BLaER1 treated with 17β-estradiol and CSF1 and Interleukin-3, amounts not matched to agents 10 nM and 100 nM (cell line): ENCODE measurements at regions not wholly inside any gene's neighbourhood (a gene's known extent, or its start where the extent isn't known, plus 50 kb on each side); places are given as distances from the start of the nearest gene placed in this dataset.

Experiments used
- H3K27ac ChIP-seq, 11 experiments: shearing (Covaris generic); formaldehyde crosslinking; 2 replicates each; pipeline ENCODE4 v1.8.1; 2022
- H3K27me3 ChIP-seq, 11 experiments: shearing (Covaris generic); formaldehyde crosslinking; 2 replicates each; pipeline ENCODE4 v1.8.1; 2022
- H3K36me3 ChIP-seq, 11 experiments: shearing (Covaris generic); formaldehyde crosslinking; 2 replicates each; pipeline ENCODE4 v1.8.1; 2022
- H3K4me1 ChIP-seq, 10 experiments: shearing (Covaris generic); formaldehyde crosslinking; 2 replicates each; pipeline ENCODE4 v1.8.1; 2022
- H3K4me2 ChIP-seq, 11 experiments: shearing (Covaris generic); formaldehyde crosslinking; 2 replicates each; pipeline ENCODE4 v1.8.1; 2022
- H3K4me3 ChIP-seq, 10 experiments: shearing (Covaris generic); formaldehyde crosslinking; 2 replicates each; pipeline ENCODE4 v1.8.1; 2022
- H3K9ac ChIP-seq, 11 experiments: shearing (Covaris generic); formaldehyde crosslinking; 2 replicates each; pipeline ENCODE4 v1.8.1; 2022
- H3K9me3 ChIP-seq, 11 experiments: shearing (Covaris generic); formaldehyde crosslinking; replicated peaks in 1 of 11; 2 replicates each; pipeline ENCODE4 v1.8.1; 2022
- H4K20me1 ChIP-seq, 11 experiments: shearing (Covaris generic); formaldehyde crosslinking; 2 replicates each; pipeline ENCODE4 v1.8.1; 2022
- Cebpa-rat ChIP-seq, 11 experiments: shearing (Covaris generic); IDR thresholded peaks; 2 replicates each; pipeline ENCODE4 v1.8.1; 2022

DNA sequence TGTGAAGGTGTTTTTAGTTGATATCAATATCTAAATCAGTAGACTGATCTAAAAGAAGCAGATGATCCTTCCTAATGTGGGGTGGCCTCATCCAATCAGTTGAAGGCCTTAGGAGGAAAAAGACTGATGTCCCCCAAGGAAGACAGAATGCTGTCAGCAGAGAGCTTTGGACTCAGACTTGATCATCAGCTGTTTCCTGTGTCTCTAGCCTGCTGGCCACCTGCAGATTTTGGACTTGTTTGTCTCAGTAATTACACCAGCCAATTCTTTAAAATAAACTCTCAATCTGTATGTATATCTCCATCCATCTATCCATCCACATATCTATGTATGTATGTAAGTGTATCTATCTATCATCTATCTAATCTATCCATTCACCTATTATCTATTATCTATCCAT is 301.3 kb downstream of the LPIN1 start:
- TF ChIP-seq Cebpa-rat (IDR thresholded peaks at IDR 0.05): no peak

DNA sequence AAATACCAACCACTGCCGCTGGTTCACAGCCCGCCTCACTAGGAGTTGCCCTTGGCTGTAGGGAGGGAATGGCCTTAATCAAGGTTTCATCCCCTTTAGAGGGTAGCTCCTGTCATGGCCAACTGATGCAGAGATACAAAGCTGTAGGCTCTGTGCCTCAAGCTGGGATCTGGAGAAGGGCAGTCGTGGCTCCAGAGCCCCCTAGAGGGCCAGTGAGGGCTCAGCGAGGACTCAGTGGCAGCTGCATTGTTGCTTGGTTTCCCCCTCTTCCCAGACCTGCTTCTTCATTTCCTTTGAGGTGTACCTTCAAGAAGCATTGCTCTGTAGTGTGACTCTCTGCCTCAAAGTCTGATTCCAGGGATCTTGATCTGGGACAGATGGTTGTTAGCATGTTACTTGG is 302.1 kb downstream of the LPIN1 start:
- no peaks in the 10 kb centered on the region for H4K20me1 ChIP-seq
- H3K36me3 ChIP-seq: no peaks in the 10 kb centered on the region
- no peak overlapping the region for H3K4me3 ChIP-seq
- TF ChIP-seq Cebpa-rat (IDR thresholded peaks at IDR 0.05): no peak
- H3K9ac ChIP-seq: no peak overlapping the region
- H3K4me2 ChIP-seq: peak overlapping the region in 9 of 11 experiments; percentile 14 to 90 (median 85); a peak in 19 of 22 replicates
- H3K27ac ChIP-seq: peak overlapping the region in 1 of 11 experiments; percentile 20; a peak in 3 of 22 replicates
- peaks cover 4 to 14% (median 9%) of the 10 kb centered on the region in 11 experiments for H3K9me3 ChIP-seq
- peaks cover 64 to 91% (median 78%) of the 10 kb centered on the region in 10 experiments for H3K4me1 ChIP-seq
- peaks cover 0 to 12% (median 0%) of the 10 kb centered on the region in 11 experiments; a peak in 3 of 22 replicates for H3K27me3 ChIP-seq

More for the DNA sequence above, 301.3 kb downstream of the LPIN1 start:
- no peak overlapping the region for H3K4me3 ChIP-seq
- no peaks in the 10 kb centered on the region for H4K20me1 ChIP-seq
- H3K27ac ChIP-seq: peak overlapping the region in 1 of 11 experiments; percentile 37; a peak in 2 of 22 replicates
- no peaks in the 10 kb centered on the region for H3K36me3 ChIP-seq
- no peak overlapping the region for H3K9ac ChIP-seq
- peaks cover 67 to 96% (median 86%) of the 10 kb centered on the region in 10 experiments for H3K4me1 ChIP-seq
- peaks cover 0 to 12% (median 1%) of the 10 kb centered on the region in 11 experiments; a peak in 11 of 22 replicates for H3K9me3 ChIP-seq
- peak overlapping the region in 9 of 11 experiments; percentile 81 to 90 (median 86); a peak in 18 of 22 replicates for H3K4me2 ChIP-seq
- H3K27me3 ChIP-seq: peaks cover 0 to 12% (median 0%) of the 10 kb centered on the region in 11 experiments; a peak in 3 of 22 replicates

DNA sequence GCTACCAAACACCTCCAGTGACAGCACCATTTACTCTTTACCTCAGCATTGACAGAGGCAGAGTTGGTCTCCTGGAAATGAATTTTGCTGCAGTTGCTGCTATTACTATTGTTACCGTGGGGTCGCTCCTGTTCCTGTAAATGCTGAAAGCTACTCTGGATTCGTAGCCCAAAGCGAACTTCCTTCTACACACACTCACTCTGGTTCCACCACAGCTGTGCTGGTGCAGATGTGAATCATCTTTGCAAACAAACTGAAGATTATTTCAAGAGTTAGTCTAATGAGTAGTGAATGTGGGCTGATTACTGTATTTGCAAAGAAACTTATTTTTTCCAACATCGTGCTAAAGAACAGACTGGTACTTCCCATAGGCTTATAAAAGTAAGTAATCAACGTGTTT is 304.0 kb downstream of the LPIN1 start:
- Histone ChIP-seq H4K20me1 (no peaks in the 10 kb centered on the region), H3K4me1 (peaks cover 47 to 77% (median 64%) of the 10 kb centered on the region in 10 experiments), H3K4me3 (no peak overlapping the region), H3K4me2 (peak overlapping the region; percentile 14 to 90 (median 47)), H3K9ac (no peak overlapping the region), H3K27ac (peak overlapping the region in 2 of 11 experiments; percentile 9 to 10; a peak in 1 of 22 replicates), H3K9me3 (peaks cover 13 to 27% (median 22%) of the 10 kb centered on the region in 11 experiments), H3K27me3 (peaks cover 0 to 13% (median 0%) of the 10 kb centered on the region in 11 experiments; a peak in 3 of 22 replicates), H3K36me3 (no peaks in the 10 kb centered on the region)
- TF ChIP-seq Cebpa-rat (IDR thresholded peaks at IDR 0.05): no peak

DNA sequence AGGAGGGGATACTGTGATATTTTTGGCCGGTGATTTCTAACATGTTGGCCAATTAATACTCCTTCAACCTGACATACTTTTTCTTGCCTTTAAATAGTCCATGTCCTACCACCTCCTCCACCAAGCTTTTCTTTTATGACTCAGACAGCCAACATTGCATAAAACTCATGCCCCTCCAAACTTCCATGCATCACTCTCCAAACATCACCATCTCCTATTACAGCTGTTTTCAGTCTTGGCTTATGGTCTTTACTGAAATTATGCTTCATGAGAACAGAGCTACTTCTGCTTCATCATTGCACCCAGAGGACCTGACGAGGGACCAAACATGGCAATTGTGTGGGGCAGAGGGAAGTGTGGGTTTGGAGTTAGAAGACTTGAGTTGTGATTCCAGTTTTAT is 305.4 kb downstream of the LPIN1 start:
- no peaks in the 10 kb centered on the region for H3K36me3 ChIP-seq
- no peaks in the 10 kb centered on the region for H4K20me1 ChIP-seq
- peaks cover 47 to 77% (median 64%) of the 10 kb centered on the region in 10 experiments for H3K4me1 ChIP-seq
- no peak overlapping the region for H3K9ac ChIP-seq
- peak overlapping the region in 5 of 11 experiments; percentile 15 to 52 (median 38); a peak in 5 of 22 replicates for H3K4me2 ChIP-seq
- no peak for TF ChIP-seq Cebpa-rat (IDR thresholded peaks at IDR 0.05)
- H3K4me3 ChIP-seq: no peak overlapping the region
- no peak overlapping the region for H3K27ac ChIP-seq
- H3K9me3 ChIP-seq: peaks cover 13 to 27% (median 22%) of the 10 kb centered on the region in 11 experiments
- peaks cover 0 to 16% (median 0%) of the 10 kb centered on the region in 11 experiments; a peak in 3 of 22 replicates for H3K27me3 ChIP-seq

DNA sequence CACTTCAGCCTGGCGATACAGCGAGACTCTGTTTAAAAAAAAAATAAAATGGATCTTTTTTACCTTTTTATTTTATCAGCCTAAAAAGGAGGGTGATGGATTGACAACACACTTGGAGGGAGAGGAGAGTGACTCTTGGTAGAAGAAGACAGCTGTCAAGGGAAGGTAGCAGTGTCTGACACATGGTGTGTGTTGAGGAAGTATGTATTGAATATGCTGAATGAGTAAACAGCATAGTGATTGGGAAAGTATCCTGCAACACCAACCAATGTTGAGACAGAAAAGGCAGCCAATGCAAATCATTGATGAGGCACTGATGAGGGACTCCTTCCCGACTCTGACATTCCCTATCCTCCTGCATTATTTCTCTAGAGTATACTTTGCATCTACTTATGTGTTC is 306.4 kb downstream of the LPIN1 start:
- H3K9me3 ChIP-seq: peaks cover 13 to 27% (median 22%) of the 10 kb centered on the region in 11 experiments
- no peak overlapping the region for H3K27ac ChIP-seq
- peaks cover 0 to 11% (median 0%) of the 10 kb centered on the region in 11 experiments; a peak in 1 of 22 replicates for H3K27me3 ChIP-seq
- TF ChIP-seq Cebpa-rat (IDR thresholded peaks at IDR 0.05): no peak
- no peaks in the 10 kb centered on the region for H3K36me3 ChIP-seq
- no peak overlapping the region for H3K4me3 ChIP-seq
- peaks cover 52 to 77% (median 63%) of the 10 kb centered on the region in 10 experiments for H3K4me1 ChIP-seq
- H3K4me2 ChIP-seq: peak overlapping the region in 4 of 11 experiments; percentile 0 to 18 (median 6); a peak in 3 of 22 replicates
- no peak overlapping the region for H3K9ac ChIP-seq
- H4K20me1 ChIP-seq: no peaks in the 10 kb centered on the region

DNA sequence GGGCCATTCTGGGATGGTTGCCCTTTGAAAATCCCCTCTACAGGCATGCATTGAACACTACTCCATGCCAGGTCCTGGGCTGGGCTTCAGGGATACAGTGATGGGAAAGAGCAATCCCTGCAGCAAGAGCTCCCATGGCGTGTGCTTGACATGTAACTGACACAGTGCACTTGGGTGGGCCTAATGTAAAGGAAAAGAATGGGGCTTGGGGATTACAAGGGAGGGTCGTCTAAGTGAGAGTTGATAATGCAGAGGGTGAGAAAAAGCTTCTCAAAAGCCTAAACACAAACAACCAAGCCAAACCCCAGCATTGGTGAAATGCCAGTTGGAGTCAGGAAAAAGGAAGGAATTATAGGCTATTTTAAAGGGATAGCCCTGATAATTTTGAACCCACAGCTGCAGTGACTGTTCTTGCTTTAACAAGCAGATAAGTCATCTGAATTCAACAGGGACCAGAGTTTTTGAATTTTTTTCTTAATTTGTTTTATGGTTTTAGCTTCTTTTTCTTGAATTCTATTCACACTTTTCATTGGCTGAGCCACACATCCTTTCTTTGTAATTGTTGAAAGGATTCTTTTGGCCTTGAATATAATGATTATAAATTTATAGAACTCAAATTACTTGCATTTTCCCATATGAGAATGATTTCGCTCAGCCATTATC is 308.7 kb downstream of the LPIN1 start:
- H3K9me3 ChIP-seq: peaks cover 13 to 27% (median 22%) of the 10 kb centered on the region in 11 experiments
- TF ChIP-seq Cebpa-rat (IDR thresholded peaks at IDR 0.05): no peak
- peaks cover 59 to 79% (median 65%) of the 10 kb centered on the region in 10 experiments for H3K4me1 ChIP-seq
- H3K27ac ChIP-seq: no peak overlapping the region
- no peaks in the 10 kb centered on the region for H4K20me1 ChIP-seq
- H3K27me3 ChIP-seq: peaks cover 0 to 11% (median 0%) of the 10 kb centered on the region in 11 experiments; a peak in 1 of 22 replicates
- no peaks in the 10 kb centered on the region for H3K36me3 ChIP-seq
- H3K4me2 ChIP-seq: peak overlapping the region in 9 of 11 experiments; percentile 5 to 92 (median 84); a peak in 17 of 22 replicates
- H3K4me3 ChIP-seq: no peak overlapping the region
- no peak overlapping the region for H3K9ac ChIP-seq

DNA sequence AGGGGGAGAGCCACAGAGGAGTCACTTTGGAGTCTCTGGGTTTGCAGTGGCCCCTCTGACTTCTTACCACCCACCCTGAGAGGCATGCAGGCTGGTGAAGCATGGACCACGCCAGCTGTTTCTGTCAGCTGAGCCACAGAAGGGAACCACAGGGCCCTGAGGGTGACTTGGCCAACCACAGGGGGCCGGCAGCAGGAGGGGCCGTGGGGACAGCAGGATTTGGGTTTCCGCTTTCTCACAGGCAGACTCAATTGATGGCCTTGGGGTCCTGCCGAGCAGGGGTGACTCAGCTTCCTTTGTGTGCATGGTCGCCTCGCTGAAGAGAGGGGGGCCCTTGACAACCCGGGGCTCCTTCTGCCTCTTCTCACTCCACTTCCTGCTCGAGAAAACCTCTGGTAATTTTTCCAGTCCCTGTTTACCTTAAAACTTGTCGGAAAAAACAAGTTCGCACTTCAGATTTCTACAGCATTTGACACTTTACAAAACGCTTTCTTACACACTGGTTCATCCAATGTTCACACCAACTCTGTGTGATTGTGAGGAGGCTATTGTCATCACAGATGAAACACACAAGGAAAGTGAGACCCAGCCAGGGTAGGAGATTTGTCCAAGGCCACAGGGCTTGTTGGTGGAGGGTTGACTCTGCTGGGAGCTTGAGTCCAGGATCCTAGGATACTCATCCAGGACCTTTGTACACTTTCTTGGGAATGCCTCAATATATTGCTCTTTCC is 311.2 kb downstream of the LPIN1 start:
- no peak for TF ChIP-seq Cebpa-rat (IDR thresholded peaks at IDR 0.05)
- no peaks in the 10 kb centered on the region for H3K36me3 ChIP-seq

DNA sequence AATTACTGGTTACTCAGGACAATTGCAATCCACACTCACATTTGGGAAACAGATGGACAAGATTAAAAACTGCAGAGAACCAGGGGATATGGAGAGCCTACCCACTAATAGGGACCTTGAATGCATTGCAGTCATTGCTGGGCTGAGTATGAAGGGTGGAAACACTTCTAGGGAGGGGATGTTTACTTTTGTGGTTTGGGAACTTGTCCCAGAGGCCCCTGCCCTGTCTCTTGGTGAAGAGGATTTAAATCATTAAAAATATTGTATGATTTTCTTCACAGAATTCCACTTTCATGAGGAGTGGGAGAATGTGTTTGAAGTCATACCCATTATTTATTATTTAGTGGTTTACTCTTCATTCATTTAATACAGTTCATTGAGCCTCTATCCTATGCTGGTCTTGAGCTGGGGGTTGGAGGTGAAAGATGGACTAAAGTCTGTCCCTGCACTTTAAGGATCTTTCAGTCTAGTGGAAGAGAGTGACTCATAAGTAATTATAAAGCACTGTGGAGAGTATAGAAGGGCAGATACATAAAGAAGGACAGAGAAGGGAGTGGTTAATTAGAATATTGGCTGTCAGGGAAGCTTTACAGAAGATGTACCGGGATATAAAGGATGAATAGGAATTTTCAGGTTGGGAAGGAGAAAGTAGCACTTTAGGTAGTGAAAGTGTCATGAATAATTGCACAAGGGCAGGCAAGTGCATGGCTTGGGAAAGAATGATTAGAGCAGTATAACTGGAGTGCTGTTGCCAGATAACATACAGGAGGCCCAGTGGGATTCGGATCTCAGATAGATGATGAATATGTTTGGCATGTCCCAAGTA is 313.4 kb downstream of the LPIN1 start:
- Histone ChIP-seq H3K4me2 (peak overlapping the region; percentile 65 to 93 (median 87)), H3K27me3 (peaks cover 0 to 11% (median 0%) of the 10 kb centered on the region in 11 experiments; a peak in 1 of 22 replicates), H3K9ac (no peak overlapping the region; a peak in 1 of 22 replicates), H3K36me3 (no peaks in the 10 kb centered on the region), H3K9me3 (peaks cover 8 to 25% (median 18%) of the 10 kb centered on the region in 11 experiments; a peak in 19 of 22 replicates), H4K20me1 (no peaks in the 10 kb centered on the region), H3K4me3 (no peak overlapping the region), H3K4me1 (peaks cover 47 to 57% (median 52%) of the 10 kb centered on the region in 10 experiments), H3K27ac (peak overlapping the region in 1 of 11 experiments; percentile 36; a peak in 2 of 22 replicates)
- TF ChIP-seq Cebpa-rat (IDR thresholded peaks at IDR 0.05): no peak

More for the DNA sequence above, 311.2 kb downstream of the LPIN1 start:
- Histone ChIP-seq H3K4me2 (peak overlapping the region; percentile 65 to 93 (median 87)), H3K9me3 (peaks cover 13 to 28% (median 23%) of the 10 kb centered on the region in 11 experiments), H3K9ac (peak overlapping the region in 10 of 11 experiments; percentile 24 to 75 (median 64); a peak in 18 of 22 replicates), H3K27ac (peak overlapping the region in 10 of 11 experiments; percentile 57 to 86 (median 78); a peak in 21 of 22 replicates), H3K4me1 (peaks cover 47 to 60% (median 54%) of the 10 kb centered on the region in 10 experiments), H4K20me1 (no peaks in the 10 kb centered on the region), H3K4me3 (peak overlapping the region in 8 of 10 experiments; percentile 0 to 38 (median 16); a peak in 8 of 20 replicates), H3K27me3 (peaks cover 0 to 11% (median 0%) of the 10 kb centered on the region in 11 experiments; a peak in 1 of 22 replicates)
